ENCODE measurements at regions not wholly inside any gene's neighbourhood (a gene's known extent, or its start where the extent isn't known, plus 50 kb on each side); places are given as distances from the start of the nearest gene placed in this dataset.
"Not testable (repeated sequence)": the region's sequence is repeated elsewhere in the genome, so short reads cannot be mapped to it uniquely, and the experiment has no call there.

DNA sequence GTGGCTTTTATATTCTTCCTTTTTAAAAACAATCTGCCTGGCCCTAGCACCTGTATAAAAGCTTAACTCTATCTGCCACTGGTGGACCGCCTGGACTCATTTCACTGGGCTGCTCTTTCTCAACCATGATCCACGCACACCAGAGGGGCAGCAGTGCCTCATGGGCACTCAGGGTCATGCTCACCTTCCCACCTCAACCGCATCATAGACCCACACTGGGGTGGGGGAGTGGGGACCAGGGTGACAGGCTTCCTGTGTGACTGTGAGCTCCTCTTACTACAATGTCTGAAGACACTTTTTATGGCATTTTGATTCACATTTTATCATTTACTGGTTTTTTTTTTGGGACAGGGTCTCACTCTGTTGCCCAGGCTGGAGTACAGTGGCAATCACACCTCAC lies 4038.8 kb upstream of the TPTE start:
- TF ChIP-seq EZH2 (IDR thresholded peaks at IDR 0.05); POLR2AphosphoS5 (IDR thresholded peaks at IDR 0.05; ENCODE audit: borderline replicate concordance, low read depth, low read length): not testable (repeated sequence)

Data from SK-N-MC (cell line).